ENCODE measurements at regions not wholly inside any gene's neighbourhood (a gene's known extent, or its start where the extent isn't known, plus 50 kb on each side); places are given as distances from the start of the nearest gene placed in this dataset.

DNA sequence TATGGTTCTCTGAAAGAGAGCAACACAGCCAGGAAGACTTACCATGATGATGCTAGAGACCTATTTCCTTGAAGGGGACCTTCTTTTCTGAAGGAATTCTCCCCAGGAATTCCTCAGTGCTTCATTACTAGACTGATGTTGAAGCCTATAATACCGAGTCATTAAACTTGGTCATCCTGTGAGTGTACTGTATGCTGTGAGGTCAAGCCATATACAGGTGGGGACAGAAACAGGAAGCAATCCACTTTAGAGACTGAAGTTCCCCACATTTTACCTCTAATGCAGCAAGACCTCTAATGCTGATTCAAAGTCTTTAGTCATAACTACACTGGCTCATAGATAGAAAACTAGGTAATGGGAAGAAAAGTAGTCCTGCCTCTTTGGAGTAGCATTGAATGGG is 77.1 kb upstream of the RASEF start:
- Histone ChIP-seq H3K23ac (ENCODE audit: insufficient read length, low read depth, low read length) (no peak overlapping the region), H3K9me3 (ENCODE audit: control insufficient read depth, low read depth, low read length) (no peaks in the 10 kb centered on the region), H2AFZ (ENCODE audit: low read length) (no peak overlapping the region), H3K9ac (ENCODE audit: extremely low read depth, insufficient read length, low read length) (no peak overlapping the region), H3K14ac (ENCODE audit: insufficient read depth, low read length) (no peak overlapping the region), H3K56ac (ENCODE audit: insufficient read length, low read depth, low read length) (no peak overlapping the region), H2BK12ac (ENCODE audit: insufficient read length, low read depth, low read length) (no peak overlapping the region), H3K4ac (ENCODE audit: low read depth, low read length) (no peak overlapping the region), H4K8ac (replicated peaks; ENCODE audit: insufficient read length, low read depth, low read length) (no peak overlapping the region), H3T11ph (ENCODE audit: low read length) (no peak overlapping the region), H3K23me2 (ENCODE audit: insufficient read length, low read depth, low read length, poor library complexity, severe bottlenecking) (no peaks in the 10 kb centered on the region), H3K79me1 (ENCODE audit: insufficient read depth, low read depth, low read length, poor library complexity, severe bottlenecking) (no peaks in the 10 kb centered on the region), H3K27me3 (ENCODE audit: insufficient read depth, low read length) (no peaks in the 10 kb centered on the region), H3K4me2 (ENCODE audit: insufficient read depth, insufficient read length, low read length) (no peak overlapping the region), H3K4me1 (ENCODE audit: insufficient read depth, low read length) (no peaks in the 10 kb centered on the region), H4K91ac (ENCODE audit: insufficient read length, low read depth, low read length) (no peak overlapping the region), H2BK5ac (ENCODE audit: insufficient read length, low read length) (no peak overlapping the region), H4K5ac (ENCODE audit: insufficient read length, low read depth, low read length) (no peak overlapping the region), H2BK20ac (ENCODE audit: low read depth, low read length, poor library complexity, severe bottlenecking) (no peak overlapping the region), H2BK120ac (ENCODE audit: low read depth, low read length, poor library complexity, severe bottlenecking) (no peak overlapping the region), H2AK5ac (ENCODE audit: insufficient read length, low read length) (no peak overlapping the region), H4K20me1 (ENCODE audit: control insufficient read depth, insufficient read depth, insufficient read length) (no peaks in the 10 kb centered on the region), H3K18ac (ENCODE audit: insufficient read length, low read depth, low read length) (no peak overlapping the region), H3K79me2 (ENCODE audit: insufficient read depth, low read length) (no peaks in the 10 kb centered on the region), H2BK15ac (ENCODE audit: low read depth, low read length) (no peak overlapping the region), H3K27ac (ENCODE audit: insufficient read length, low read depth, low read length) (no peak overlapping the region)
- no CpG with 5 or more reads among the region's 1 CpG for WGBS (ENCODE audit: extremely low coverage, insufficient read length, low lambda C conversion rate)
- no peaks in the 10 kb centered on the region for H3K4me1 Mint-ChIP-seq
- no peak overlapping the region for H3K4me3 Mint-ChIP-seq
- peaks cover 1% of the 10 kb centered on the region for H3K27me3 Mint-ChIP-seq (ENCODE audit: low read depth)
- no peak for DNase-seq
- no peaks in the 10 kb centered on the region for H3K36me3 Mint-ChIP-seq (ENCODE audit: insufficient read depth in 1 of 3, low read depth in 3 of 3)
- no peaks in the 10 kb centered on the region for H3K9me3 Mint-ChIP-seq
- TF ChIP-seq, protein P1, sequence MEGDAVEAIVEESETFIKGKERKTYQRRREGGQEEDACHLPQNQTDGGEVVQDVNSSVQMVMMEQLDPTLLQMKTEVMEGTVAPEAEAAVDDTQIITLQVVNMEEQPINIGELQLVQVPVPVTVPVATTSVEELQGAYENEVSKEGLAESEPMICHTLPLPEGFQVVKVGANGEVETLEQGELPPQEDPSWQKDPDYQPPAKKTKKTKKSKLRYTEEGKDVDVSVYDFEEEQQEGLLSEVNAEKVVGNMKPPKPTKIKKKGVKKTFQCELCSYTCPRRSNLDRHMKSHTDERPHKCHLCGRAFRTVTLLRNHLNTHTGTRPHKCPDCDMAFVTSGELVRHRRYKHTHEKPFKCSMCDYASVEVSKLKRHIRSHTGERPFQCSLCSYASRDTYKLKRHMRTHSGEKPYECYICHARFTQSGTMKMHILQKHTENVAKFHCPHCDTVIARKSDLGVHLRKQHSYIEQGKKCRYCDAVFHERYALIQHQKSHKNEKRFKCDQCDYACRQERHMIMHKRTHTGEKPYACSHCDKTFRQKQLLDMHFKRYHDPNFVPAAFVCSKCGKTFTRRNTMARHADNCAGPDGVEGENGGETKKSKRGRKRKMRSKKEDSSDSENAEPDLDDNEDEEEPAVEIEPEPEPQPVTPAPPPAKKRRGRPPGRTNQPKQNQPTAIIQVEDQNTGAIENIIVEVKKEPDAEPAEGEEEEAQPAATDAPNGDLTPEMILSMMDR (conservative IDR thresholded peaks at IDR 0.05), result no peak
- no peak overlapping the region for H3K27ac Mint-ChIP-seq
